ENCODE measurements at regions not wholly inside any gene's neighbourhood (a gene's known extent, or its start where the extent isn't known, plus 50 kb on each side); places are given as distances from the start of the nearest gene placed in this dataset.

DNA sequence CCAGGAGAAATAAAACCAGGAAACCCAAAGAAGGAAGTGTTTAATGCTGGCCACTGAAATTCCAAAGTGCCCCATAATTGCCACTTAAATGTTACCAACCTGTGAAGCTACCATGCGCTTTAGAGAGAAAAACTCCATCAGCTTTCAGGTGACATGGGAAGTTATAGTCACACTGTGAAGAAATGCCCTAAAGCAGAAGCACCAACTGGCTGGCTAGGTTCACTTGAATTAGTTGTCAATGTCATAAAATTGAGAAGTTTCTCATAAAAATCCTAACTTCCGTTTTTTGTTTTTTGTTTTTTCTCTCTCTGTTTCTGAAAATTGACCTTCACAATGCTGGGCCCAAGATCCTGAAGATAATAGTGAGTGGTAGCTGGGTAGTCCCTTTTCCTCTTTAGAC lies 167.9 kb upstream of the CTNNB1 start:
- Histone ChIP-seq H3K9ac (ENCODE audit: insufficient read length) (no peak overlapping the region), H3K9me3 (ENCODE audit: low read depth, low read length) (no peaks in the 10 kb centered on the region), H3K27ac (no peak overlapping the region), H3K36me3 (ENCODE audit: insufficient read depth, low read length) (no peaks in the 10 kb centered on the region), H3K4me3 (no peak overlapping the region)
- TF ChIP-seq EZH2 (IDR thresholded peaks at IDR 0.05) (no peak), POLR2AphosphoS5 (IDR thresholded peaks at IDR 0.05; ENCODE audit: borderline replicate concordance, low read depth, low read length) (no peak), FOXP2 (optimal IDR thresholded peaks at IDR 0.05; ENCODE audit: control extremely low read depth, extremely low read length, insufficient read depth) (no peak)
- DNase-seq (ENCODE audit: low read depth, low spot score): no peak

DNA sequence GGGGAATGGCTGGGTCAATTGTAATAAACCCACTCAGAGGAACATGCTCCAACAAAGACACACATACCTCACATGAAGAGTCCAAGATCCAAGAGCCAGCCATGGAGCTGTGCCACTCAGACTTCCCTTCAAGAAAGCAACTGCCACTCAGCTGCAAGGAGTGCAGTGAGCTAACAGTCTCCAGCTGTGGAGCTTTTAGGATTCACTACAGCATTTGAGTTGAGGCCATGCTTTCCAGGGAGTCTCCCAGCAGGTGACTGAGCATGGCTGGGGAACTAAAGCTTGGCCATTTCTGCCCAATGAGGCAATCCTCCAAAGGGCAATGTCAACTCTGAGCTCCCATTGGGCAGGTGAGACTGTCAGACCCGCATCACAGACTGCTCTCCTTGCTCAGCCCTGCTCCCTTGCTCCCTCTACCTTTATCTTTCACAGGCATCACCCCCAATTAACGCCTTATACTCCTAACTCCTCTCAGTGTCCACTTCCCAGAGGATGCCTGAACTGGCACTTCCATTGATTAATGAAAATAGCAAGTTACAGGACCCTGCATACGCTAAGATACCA lies 165.3 kb upstream of the CTNNB1 start:
- DNase-seq (ENCODE audit: low read depth, low spot score): no peak
- no peak overlapping the region for H3K9ac ChIP-seq (ENCODE audit: insufficient read length)
- no peak overlapping the region for H3K4me3 ChIP-seq
- H3K27ac ChIP-seq: no peak overlapping the region
- no peaks in the 10 kb centered on the region for H3K36me3 ChIP-seq (ENCODE audit: insufficient read depth, low read length)
- H3K9me3 ChIP-seq (ENCODE audit: low read depth, low read length): no peaks in the 10 kb centered on the region
- TF ChIP-seq EZH2 (IDR thresholded peaks at IDR 0.05) (no peak), POLR2AphosphoS5 (IDR thresholded peaks at IDR 0.05; ENCODE audit: borderline replicate concordance, low read depth, low read length) (no peak)

DNA sequence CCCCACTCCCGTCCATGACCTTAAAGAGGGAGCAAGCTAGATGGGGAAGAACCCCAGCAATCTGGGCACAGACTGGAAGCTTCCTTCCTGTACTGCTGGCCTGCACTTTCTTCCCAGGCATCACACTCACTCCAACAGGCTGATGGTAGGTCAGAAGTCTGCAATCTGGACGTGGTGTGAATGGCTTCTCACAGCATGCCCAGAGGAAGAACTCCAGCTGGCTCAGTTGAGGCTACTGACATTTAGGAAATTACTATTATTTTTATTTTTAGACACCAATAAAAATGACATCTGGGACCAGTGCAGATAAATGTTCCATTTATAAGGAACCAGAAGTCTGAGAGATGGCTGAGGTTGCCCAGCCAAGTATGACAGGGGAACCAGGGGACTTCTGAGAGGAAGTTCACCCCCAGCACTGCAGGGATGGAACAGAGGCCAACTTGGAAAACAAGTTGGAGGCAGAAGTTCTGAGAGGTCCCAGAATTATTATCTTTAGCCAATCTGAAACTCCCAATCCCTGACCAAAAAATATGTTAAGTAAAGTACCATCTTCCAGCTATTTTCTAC lies 163.8 kb upstream of the CTNNB1 start:
- no peak for DNase-seq (ENCODE audit: low read depth, low spot score)
- Histone ChIP-seq H3K36me3 (ENCODE audit: insufficient read depth, low read length) (no peaks in the 10 kb centered on the region), H3K27ac (no peak overlapping the region), H3K9ac (ENCODE audit: insufficient read length) (no peak overlapping the region), H3K4me3 (no peak overlapping the region), H3K9me3 (ENCODE audit: low read depth, low read length) (no peaks in the 10 kb centered on the region)
- TF ChIP-seq POLR2AphosphoS5 (IDR thresholded peaks at IDR 0.05; ENCODE audit: borderline replicate concordance, low read depth, low read length) (no peak), EZH2 (IDR thresholded peaks at IDR 0.05) (no peak), FOXP2 (optimal IDR thresholded peaks at IDR 0.05; ENCODE audit: control extremely low read depth, extremely low read length, insufficient read depth) (no peak)

DNA sequence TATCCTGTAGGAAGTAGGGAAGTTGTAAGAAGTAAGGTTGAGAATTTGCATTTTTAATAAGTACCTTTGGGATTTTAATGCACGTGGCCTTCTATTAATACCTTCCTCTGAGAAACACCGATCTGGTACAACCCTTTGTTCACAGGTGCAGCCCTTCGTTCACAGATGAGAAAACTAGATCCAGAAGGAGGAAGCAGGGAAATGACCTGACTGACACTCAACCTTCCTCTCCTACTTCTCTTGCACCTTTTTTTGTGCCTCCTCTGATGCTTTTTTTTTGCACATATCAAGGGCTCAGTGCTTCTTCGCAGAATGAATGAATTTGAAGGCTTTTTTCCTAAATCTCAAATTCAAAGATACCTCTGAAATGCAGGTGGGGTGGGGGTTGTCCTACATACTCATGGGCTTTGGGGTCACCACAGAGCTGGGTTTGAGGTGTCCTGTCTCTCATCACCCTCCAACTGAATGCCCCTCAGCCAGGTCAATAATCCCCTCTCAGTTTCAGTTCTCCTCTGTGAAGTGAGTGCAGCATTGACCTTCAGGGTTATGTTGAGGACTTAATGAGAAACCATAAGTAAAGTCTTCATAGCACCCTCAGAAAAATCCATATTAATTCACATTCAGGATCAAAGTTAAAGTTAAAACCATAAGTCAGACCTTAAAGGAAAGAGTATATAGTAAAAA lies 161.5 kb upstream of the CTNNB1 start:
- no peak overlapping the region for H3K4me3 ChIP-seq
- H3K27ac ChIP-seq: no peak overlapping the region
- no peaks in the 10 kb centered on the region for H3K9me3 ChIP-seq (ENCODE audit: low read depth, low read length)
- TF ChIP-seq EZH2 (IDR thresholded peaks at IDR 0.05) (no peak), FOXP2 (optimal IDR thresholded peaks at IDR 0.05; ENCODE audit: control extremely low read depth, extremely low read length, insufficient read depth) (no peak), POLR2AphosphoS5 (IDR thresholded peaks at IDR 0.05; ENCODE audit: borderline replicate concordance, low read depth, low read length) (no peak)
- H3K9ac ChIP-seq (ENCODE audit: insufficient read length): no peak overlapping the region
- DNase-seq (ENCODE audit: low read depth, low spot score): no peak
- no peaks in the 10 kb centered on the region for H3K36me3 ChIP-seq (ENCODE audit: insufficient read depth, low read length)

DNA sequence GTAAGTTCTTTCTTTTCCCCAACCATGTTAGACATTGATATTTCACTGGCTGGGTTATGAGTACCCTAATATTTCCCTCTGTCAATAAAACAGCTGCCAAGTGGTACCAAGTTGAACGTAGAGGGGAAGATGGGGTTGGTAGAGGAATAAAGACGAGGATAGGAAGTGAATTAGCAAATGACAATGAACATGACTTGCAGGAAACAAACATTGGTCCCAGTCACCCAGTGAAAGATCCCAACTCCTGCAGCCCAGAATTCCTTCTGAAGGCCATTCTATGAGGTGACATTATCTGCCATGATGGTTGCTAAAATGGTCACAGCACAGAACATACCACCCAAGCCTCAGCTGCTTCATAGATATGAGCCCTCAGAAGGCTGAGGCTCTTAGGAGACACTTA lies 159.0 kb upstream of the CTNNB1 start:
- Histone ChIP-seq H3K9me3 (ENCODE audit: low read depth, low read length) (no peaks in the 10 kb centered on the region), H3K4me3 (no peak overlapping the region), H3K9ac (ENCODE audit: insufficient read length) (no peak overlapping the region), H3K36me3 (ENCODE audit: insufficient read depth, low read length) (no peaks in the 10 kb centered on the region), H3K27ac (no peak overlapping the region)
- no peak for DNase-seq (ENCODE audit: low read depth, low spot score)
- TF ChIP-seq FOXP2 (optimal IDR thresholded peaks at IDR 0.05; ENCODE audit: control extremely low read depth, extremely low read length, insufficient read depth) (no peak), POLR2AphosphoS5 (IDR thresholded peaks at IDR 0.05; ENCODE audit: borderline replicate concordance, low read depth, low read length) (no peak), EZH2 (IDR thresholded peaks at IDR 0.05) (no peak)

DNA sequence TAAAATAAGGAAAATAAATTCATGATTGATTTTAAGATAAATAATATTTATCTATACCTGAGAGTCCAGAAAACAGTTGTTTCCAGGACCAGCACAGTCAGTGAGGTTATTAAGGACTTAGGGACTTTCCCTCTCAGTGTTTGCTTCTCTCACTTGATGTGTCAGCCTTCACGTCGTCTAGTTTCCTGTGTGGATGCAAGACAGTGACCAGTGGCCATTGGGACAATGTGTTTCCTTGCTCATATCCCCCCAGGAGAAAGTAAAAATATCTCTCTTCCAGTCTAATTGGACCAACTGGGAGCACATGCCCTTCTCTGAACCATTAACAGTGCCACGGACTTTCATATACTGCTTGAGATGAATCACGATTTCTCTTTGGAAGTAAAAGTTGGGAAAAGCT lies 157.8 kb upstream of the CTNNB1 start:
- Histone ChIP-seq H3K4me3 (no peak overlapping the region), H3K9ac (ENCODE audit: insufficient read length) (no peak overlapping the region), H3K9me3 (ENCODE audit: low read depth, low read length) (no peaks in the 10 kb centered on the region), H3K27ac (no peak overlapping the region), H3K36me3 (ENCODE audit: insufficient read depth, low read length) (no peaks in the 10 kb centered on the region)
- no peak for TF ChIP-seq FOXP2 (optimal IDR thresholded peaks at IDR 0.05; ENCODE audit: control extremely low read depth, extremely low read length, insufficient read depth)
- TF ChIP-seq EZH2 (IDR thresholded peaks at IDR 0.05): no peak
- no peak for TF ChIP-seq POLR2AphosphoS5 (IDR thresholded peaks at IDR 0.05; ENCODE audit: borderline replicate concordance, low read depth, low read length)
- DNase-seq (ENCODE audit: low read depth, low spot score): no peak

DNA sequence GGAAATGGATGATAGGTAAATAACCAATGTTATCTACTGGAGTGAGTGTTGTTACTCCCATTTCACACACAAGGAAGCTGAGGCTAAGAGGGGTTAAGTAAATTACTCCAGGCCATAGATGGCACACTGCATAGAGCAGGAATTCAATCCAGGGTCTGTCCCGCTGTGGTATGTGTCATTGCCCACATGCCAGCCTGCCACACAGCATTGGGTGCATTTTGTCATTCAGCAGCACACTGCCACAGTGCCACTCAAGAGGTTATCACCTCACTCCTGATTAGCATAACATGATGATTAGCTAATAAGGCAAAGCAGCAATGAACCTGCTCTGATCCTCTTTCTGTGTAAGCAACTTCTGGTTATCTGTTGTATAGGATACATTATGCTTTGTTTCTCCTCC lies 157.4 kb upstream of the CTNNB1 start:
- TF ChIP-seq EZH2 (IDR thresholded peaks at IDR 0.05): no peak
- no peak for TF ChIP-seq FOXP2 (optimal IDR thresholded peaks at IDR 0.05; ENCODE audit: control extremely low read depth, extremely low read length, insufficient read depth)
- DNase-seq (ENCODE audit: low read depth, low spot score): no peak
- H3K4me3 ChIP-seq: no peak overlapping the region
- no peak overlapping the region for H3K9ac ChIP-seq (ENCODE audit: insufficient read length)
- H3K36me3 ChIP-seq (ENCODE audit: insufficient read depth, low read length): no peaks in the 10 kb centered on the region
- no peak overlapping the region for H3K27ac ChIP-seq
- H3K9me3 ChIP-seq (ENCODE audit: low read depth, low read length): no peaks in the 10 kb centered on the region

DNA sequence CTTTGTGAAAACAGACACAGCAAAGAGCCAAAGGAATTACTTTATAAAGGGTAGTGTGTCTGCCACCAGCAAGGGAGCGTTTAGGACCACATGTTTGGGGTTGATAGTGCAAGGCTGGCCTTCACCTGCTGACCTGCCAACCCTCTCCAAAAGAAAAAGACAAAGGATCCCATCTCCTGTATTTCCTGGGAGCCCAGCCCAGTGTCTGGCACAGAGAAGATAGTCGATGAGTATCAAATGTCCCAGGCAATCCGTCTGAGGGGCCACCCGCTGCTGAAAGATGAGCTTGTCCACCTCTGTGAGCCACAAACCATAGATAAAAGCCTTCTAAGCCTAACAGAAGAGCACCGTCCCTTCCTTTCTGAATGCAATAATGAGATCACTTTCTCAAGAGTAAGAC lies 154.8 kb upstream of the CTNNB1 start:
- Histone ChIP-seq H3K36me3 (ENCODE audit: insufficient read depth, low read length) (no peaks in the 10 kb centered on the region), H3K4me3 (no peak overlapping the region), H3K9me3 (ENCODE audit: low read depth, low read length) (no peaks in the 10 kb centered on the region), H3K9ac (ENCODE audit: insufficient read length) (no peak overlapping the region), H3K27ac (no peak overlapping the region)
- DNase-seq (ENCODE audit: low read depth, low spot score): no peak
- no peak for TF ChIP-seq EZH2 (IDR thresholded peaks at IDR 0.05)
- TF ChIP-seq FOXP2 (optimal IDR thresholded peaks at IDR 0.05; ENCODE audit: control extremely low read depth, extremely low read length, insufficient read depth): no peak

DNA sequence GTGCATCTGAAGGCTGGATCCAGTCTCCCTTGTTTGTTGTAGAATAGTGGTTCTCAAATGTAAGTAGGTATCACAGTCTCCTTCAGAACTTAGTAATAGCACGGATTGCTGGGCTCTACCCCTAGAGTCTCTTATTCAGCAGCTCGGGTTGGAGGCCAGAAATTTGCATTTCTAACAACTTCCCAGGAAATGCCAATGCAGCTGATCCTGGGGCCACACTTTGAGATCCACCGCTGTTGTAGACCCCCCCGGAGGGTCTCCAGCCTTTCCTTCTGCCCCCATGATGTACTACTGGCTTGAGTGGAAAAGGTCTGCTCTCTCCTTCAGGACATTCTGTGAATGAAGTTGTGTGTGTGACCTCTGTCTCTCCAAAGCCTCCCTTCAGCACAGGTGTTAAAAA lies 153.8 kb upstream of the CTNNB1 start:
- TF ChIP-seq EZH2 (IDR thresholded peaks at IDR 0.05) (no peak), POLR2AphosphoS5 (IDR thresholded peaks at IDR 0.05; ENCODE audit: borderline replicate concordance, low read depth, low read length) (no peak), FOXP2 (optimal IDR thresholded peaks at IDR 0.05; ENCODE audit: control extremely low read depth, extremely low read length, insufficient read depth) (no peak)
- Histone ChIP-seq H3K4me3 (no peak overlapping the region), H3K27ac (no peak overlapping the region), H3K9me3 (ENCODE audit: low read depth, low read length) (no peaks in the 10 kb centered on the region), H3K9ac (ENCODE audit: insufficient read length) (no peak overlapping the region), H3K36me3 (ENCODE audit: insufficient read depth, low read length) (no peaks in the 10 kb centered on the region)
- DNase-seq (ENCODE audit: low read depth, low spot score): no peak

Data from SK-N-MC (cell line).